ENCODE measurements at regions not wholly inside any gene's neighbourhood (a gene's known extent, or its start where the extent isn't known, plus 50 kb on each side); places are given as distances from the start of the nearest gene placed in this dataset.

DNA sequence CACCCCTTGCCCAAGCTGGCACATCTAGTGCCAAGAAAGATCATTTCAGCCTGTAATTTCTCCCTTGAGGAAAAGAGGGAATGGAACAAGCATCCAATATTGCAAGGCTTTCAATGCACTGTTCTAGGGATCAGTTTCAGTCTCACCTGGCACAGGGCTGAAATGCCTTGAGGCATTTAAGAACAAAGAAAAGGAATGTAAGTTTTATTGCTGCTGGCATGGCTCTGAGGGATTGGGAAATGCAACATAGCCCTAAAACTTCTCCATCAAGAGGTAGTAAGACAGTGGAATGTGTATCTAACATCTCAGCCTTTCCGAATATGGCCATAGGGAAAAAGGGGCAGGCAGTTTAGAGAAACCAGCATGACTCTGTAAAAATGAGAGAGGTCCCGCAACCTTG lies 732.6 kb upstream of the LCORL start:
- TF ChIP-seq, protein P1, sequence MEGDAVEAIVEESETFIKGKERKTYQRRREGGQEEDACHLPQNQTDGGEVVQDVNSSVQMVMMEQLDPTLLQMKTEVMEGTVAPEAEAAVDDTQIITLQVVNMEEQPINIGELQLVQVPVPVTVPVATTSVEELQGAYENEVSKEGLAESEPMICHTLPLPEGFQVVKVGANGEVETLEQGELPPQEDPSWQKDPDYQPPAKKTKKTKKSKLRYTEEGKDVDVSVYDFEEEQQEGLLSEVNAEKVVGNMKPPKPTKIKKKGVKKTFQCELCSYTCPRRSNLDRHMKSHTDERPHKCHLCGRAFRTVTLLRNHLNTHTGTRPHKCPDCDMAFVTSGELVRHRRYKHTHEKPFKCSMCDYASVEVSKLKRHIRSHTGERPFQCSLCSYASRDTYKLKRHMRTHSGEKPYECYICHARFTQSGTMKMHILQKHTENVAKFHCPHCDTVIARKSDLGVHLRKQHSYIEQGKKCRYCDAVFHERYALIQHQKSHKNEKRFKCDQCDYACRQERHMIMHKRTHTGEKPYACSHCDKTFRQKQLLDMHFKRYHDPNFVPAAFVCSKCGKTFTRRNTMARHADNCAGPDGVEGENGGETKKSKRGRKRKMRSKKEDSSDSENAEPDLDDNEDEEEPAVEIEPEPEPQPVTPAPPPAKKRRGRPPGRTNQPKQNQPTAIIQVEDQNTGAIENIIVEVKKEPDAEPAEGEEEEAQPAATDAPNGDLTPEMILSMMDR (IDR thresholded peaks at IDR 0.05), result no peak
- Histone ChIP-seq H3K36me3 (no peaks in the 10 kb centered on the region), H3K4me3 (no peak overlapping the region), H3K4me1 (no peaks in the 10 kb centered on the region), H3K27ac (no peak overlapping the region), H3K27me3 (no peaks in the 10 kb centered on the region), H3K9me3 (no peaks in the 10 kb centered on the region)
- no peak for DNase-seq (ENCODE audit: low spot score in 2 of 2)
- intact Hi-C loops (cut with DNase I), result no loop called here

DNA sequence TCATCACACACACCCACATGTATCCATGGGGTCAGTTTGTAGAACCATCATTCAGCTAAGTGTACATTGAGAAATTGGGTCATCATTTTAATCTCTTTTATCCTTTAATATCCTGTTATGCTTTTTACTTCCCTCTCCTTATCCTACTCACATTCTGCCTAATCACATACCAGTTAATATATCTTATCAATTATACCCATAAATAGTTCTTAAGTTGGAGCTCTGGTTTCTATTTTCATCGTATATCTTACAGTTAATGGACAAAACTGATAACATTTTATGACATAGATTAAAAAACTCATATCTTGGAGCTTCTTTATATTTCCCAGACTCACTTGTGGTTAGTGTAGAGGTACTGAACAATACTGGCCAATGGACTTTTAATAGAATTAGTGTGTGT lies 729.5 kb upstream of the LCORL start:
- no peaks in the 10 kb centered on the region for H3K36me3 ChIP-seq
- H3K4me1 ChIP-seq, result no peaks in the 10 kb centered on the region
- TF ChIP-seq, protein P1 (IDR thresholded peaks at IDR 0.05), result no peak
- intact Hi-C loops (cut with DNase I), result no loop called here
- H3K27me3 ChIP-seq, result no peaks in the 10 kb centered on the region
- H3K27ac ChIP-seq, result no peak overlapping the region
- no peaks in the 10 kb centered on the region for H3K9me3 ChIP-seq
- no peak overlapping the region for H3K4me3 ChIP-seq
- DNase-seq (ENCODE audit: low spot score in 2 of 2), result no peak

DNA sequence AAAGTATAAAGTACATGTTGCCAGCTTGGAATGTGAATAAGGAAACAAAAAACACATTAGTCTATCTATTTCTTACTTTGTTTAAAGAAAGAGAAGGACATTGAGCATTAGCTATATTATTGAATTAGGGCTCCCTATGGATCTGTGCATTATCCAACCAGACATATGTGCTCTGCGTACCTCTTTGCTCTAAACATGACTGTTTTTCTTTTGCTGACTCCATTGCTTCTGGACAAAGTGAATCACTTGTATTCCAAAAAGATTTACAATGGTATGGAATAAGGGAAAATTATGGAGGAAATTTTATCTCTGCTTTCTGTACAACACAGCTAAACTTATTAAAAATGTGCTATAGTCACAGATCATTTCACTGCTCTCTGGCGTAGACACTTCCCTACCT lies 727.8 kb upstream of the LCORL start:
- Histone ChIP-seq H3K4me1 (no peaks in the 10 kb centered on the region), H3K36me3 (no peaks in the 10 kb centered on the region), H3K27ac (no peak overlapping the region), H3K27me3 (no peaks in the 10 kb centered on the region), H3K4me3 (no peak overlapping the region), H3K9me3 (no peaks in the 10 kb centered on the region)
- TF ChIP-seq, protein P1 (IDR thresholded peaks at IDR 0.05), result no peak
- no peak for DNase-seq (ENCODE audit: low spot score in 2 of 2)
- intact Hi-C loops (cut with DNase I), result no loop called here

DNA sequence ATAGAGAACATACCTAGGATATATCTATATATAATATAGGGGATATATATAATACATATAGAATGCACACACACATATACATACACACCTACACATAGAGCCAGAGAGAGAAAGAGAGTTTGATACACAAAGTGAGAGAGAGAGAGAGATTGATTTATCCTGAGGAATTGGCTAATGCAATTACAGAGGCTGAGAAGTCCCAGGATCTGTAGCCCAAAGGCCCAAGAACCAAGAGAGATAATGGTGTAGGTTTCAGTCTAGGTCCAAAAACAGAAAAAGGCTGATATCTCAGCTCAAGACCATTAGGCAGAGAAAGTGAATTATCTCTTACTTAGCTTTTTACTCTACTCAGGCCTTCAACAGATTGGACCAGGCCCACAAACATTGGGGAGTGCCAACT lies 715.0 kb upstream of the LCORL start:
- TF ChIP-seq, protein P1 (IDR thresholded peaks at IDR 0.05), result no peak
- no peak for DNase-seq (ENCODE audit: low spot score in 2 of 2)
- Histone ChIP-seq H3K27me3 (no peaks in the 10 kb centered on the region), H3K4me1 (no peaks in the 10 kb centered on the region), H3K27ac (no peak overlapping the region), H3K4me3 (no peak overlapping the region), H3K36me3 (no peaks in the 10 kb centered on the region), H3K9me3 (no peaks in the 10 kb centered on the region)
- intact Hi-C loops (cut with DNase I), result no loop called here

DNA sequence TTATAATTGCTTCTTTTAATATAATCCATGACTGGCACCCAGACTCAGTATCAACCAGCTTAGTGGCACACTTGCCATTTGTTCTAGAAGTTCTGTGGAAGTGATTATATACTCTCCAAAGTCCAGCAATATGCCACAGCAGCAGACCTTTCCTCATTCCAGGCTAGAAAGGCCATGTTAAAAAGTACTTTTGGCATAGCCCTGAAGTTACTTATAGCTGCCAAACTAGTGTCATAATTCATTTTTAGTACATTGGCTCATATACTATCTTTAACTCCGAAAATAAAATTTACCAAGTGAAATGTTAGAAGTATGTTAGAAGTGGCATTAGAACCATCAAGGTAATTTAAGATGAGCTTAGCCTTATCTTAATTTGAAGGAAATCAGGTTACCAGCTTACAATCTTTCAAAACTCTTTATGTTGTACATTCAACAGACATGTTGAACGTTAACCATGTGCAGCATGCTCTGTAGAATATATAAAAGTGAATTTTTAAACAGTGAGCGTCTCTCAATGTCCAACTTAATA lies 714.2 kb upstream of the LCORL start:
- Histone ChIP-seq H3K27ac (no peak overlapping the region), H3K4me3 (no peak overlapping the region), H3K9me3 (no peaks in the 10 kb centered on the region), H3K36me3 (no peaks in the 10 kb centered on the region), H3K27me3 (no peaks in the 10 kb centered on the region), H3K4me1 (no peaks in the 10 kb centered on the region)
- TF ChIP-seq, protein P1 (IDR thresholded peaks at IDR 0.05), result no peak
- DNase-seq (ENCODE audit: low spot score in 2 of 2), result no peak
- intact Hi-C loops (cut with DNase I), result no loop called here

DNA sequence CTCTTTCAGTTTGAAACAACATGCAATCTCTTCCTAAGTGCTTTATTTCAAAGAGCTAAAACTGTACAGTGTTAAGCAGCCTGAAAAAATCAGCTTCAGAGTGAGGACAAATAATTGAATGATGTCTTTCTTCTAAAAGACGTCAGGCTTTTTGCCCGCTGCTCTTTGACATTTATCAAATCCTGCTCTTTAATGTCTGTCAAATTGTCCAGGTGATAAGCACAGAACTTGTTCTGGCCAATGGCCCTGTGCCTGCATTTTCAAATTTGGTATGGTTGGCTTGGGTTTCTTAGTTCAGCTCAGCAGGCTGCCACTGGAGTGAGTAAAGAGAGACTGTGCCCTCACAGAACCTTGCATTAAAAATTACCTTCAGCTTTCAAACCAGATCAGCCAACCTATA lies 712.9 kb upstream of the LCORL start:
- no peak overlapping the region for H3K4me3 ChIP-seq
- no peak for DNase-seq (ENCODE audit: low spot score in 2 of 2)
- H3K9me3 ChIP-seq, result no peaks in the 10 kb centered on the region
- no peaks in the 10 kb centered on the region for H3K36me3 ChIP-seq
- no peak overlapping the region for H3K27ac ChIP-seq
- no peaks in the 10 kb centered on the region for H3K4me1 ChIP-seq
- TF ChIP-seq, protein P1 (IDR thresholded peaks at IDR 0.05), result no peak
- intact Hi-C loops (cut with DNase I), result no loop called here
- H3K27me3 ChIP-seq, result no peaks in the 10 kb centered on the region

Measured in ascending aorta (tissue), 2 donors.